Upper lobe of left lung (tissue), 6 donors: ENCODE measurements at regions not wholly inside any gene's neighbourhood (a gene's known extent, or its start where the extent isn't known, plus 50 kb on each side); places are given as distances from the start of the nearest gene placed in this dataset.
A peak's percentile ranks its signal among the peaks of the same experiment; 100 is the strongest.

ENCODE experiments used
- ATAC-seq, 2 donors: fragments of 200-7000 bp; cut with Tn5 transposase; one replicate each; pipeline ENCODE4 v1.9.1; 2022; ENCODE audit warnings: mild to moderate bottlenecking in 2 of 2, moderate library complexity in 2 of 2; ENCODE audit not compliant: low FRiP score in 2 of 2
- DNase-seq, 2 donors: peaks; one replicate each; pipeline ENCODE4 v3.0.0-alpha.2; 2019 to 2020
- H3K27ac ChIP-seq, 4 donors: fragments of 200-600 bp; sonication (generic); one replicate each; pipeline ENCODE4 v1.5.1; 2016 to 2019
- H3K27me3 ChIP-seq, 4 donors: fragments of 200-600 bp; sonication (generic); one replicate each; pipeline ENCODE4 v1.5.1; 2017 to 2019
- H3K36me3 ChIP-seq, 4 donors: fragments of 200-600 bp; sonication (generic); one replicate each; pipeline ENCODE4 v1.5.1; 2016 to 2019
- H3K4me1 ChIP-seq, 4 donors: fragments of 200-600 bp; sonication (generic); one replicate each; pipeline ENCODE4 v1.5.1; 2018 to 2019
- H3K4me3 ChIP-seq, 4 donors: fragments of 200-600 bp; sonication (generic); one replicate each; pipeline ENCODE4 v1.5.1; 2017 to 2019; ENCODE audit warnings: mild to moderate bottlenecking in 2 of 4, moderate library complexity in 1 of 4
- H3K9me3 ChIP-seq, 4 donors: fragments of 200-600 bp; sonication (generic); one replicate each; pipeline ENCODE4 v1.5.1; 2018 to 2019
- EP300 ChIP-seq, 4 donors: sonication (generic); formaldehyde crosslinking; IDR thresholded peaks; one replicate each; pipeline ENCODE4 v1.5.1; 2017; ENCODE audit warnings: antibody characterized with exemption in 4 of 4, control low read depth in 2 of 4
- POLR2A ChIP-seq, 4 donors: fragments of 450-650 bp; IDR thresholded peaks; one replicate each; pipeline ENCODE4 v1.5.1; 2016 to 2017; ENCODE audit warnings: antibody characterized with exemption in 4 of 4, mild to moderate bottlenecking in 2 of 4
- POLR2AphosphoS5 ChIP-seq, 2 donors: sonication (generic); formaldehyde crosslinking; IDR thresholded peaks; one replicate each; pipeline ENCODE4 v1.5.1; 2017; ENCODE audit warnings: antibody characterized with exemption in 2 of 2
- WGBS, 2 donors: methylation state at CpG; one replicate each; pipeline ENCODE4 v1.1.5; 2017 to 2018; 5-methylcytosine and 5-hydroxymethylcytosine counted together
- TF ChIP-seq, protein P1 (sequence below), 6 experiments: fragments of 450-650 bp in 4 of 6; fragments of 200-600 bp in 2 of 6; sonication (generic) in 2 of 6; IDR thresholded peaks; one replicate each; pipeline ENCODE4 v1.5.1; 2016 to 2019; ENCODE audit warnings: antibody characterized with exemption in 6 of 6
- donor health status: DM: no; HTN: no; CAD: no; lungs with moderate emphysema.
- donor health status: DM: no; HTN: yes; CAD: no; lungs with severe emphysema.

DNA sequence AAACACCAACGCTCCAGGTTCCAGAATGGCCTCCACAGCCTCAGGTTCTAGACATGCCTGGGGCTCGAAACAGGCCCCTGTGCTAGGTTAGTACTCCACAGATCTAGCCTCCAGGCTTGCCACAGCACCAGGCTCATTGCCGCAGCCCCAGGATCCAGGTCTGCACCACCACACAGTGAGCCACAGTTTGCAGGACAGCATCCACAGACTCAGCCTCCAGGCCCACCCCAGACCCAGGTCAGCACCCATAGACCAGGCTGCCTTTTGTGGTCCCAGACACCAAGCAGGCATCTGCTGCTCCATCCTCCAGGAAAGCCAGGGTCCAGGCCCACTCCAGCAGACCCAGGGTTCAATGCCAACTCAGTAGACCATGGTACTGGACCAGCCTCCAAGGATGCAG is 132.3 kb upstream of the VSTM2A start:
- Histone ChIP-seq H3K36me3 (no peaks in the 10 kb centered on the region), H3K27ac (no peak overlapping the region), H3K4me3 (no peak overlapping the region), H3K4me1 (no peaks in the 10 kb centered on the region), H3K27me3 (no peaks in the 10 kb centered on the region), H3K9me3 (peaks cover 0 to 17% (median 2%) of the 10 kb centered on the region in 4 donors)
- TF ChIP-seq POLR2A (IDR thresholded peaks at IDR 0.05) = no peak
- no peak for TF ChIP-seq EP300 (IDR thresholded peaks at IDR 0.05)
- no peak for TF ChIP-seq POLR2AphosphoS5 (IDR thresholded peaks at IDR 0.05)
- TF ChIP-seq, protein P1, sequence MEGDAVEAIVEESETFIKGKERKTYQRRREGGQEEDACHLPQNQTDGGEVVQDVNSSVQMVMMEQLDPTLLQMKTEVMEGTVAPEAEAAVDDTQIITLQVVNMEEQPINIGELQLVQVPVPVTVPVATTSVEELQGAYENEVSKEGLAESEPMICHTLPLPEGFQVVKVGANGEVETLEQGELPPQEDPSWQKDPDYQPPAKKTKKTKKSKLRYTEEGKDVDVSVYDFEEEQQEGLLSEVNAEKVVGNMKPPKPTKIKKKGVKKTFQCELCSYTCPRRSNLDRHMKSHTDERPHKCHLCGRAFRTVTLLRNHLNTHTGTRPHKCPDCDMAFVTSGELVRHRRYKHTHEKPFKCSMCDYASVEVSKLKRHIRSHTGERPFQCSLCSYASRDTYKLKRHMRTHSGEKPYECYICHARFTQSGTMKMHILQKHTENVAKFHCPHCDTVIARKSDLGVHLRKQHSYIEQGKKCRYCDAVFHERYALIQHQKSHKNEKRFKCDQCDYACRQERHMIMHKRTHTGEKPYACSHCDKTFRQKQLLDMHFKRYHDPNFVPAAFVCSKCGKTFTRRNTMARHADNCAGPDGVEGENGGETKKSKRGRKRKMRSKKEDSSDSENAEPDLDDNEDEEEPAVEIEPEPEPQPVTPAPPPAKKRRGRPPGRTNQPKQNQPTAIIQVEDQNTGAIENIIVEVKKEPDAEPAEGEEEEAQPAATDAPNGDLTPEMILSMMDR (IDR thresholded peaks at IDR 0.05) = no peak
- ATAC-seq (peak in 1 of 2 donors; percentile 19), DNase-seq (peak in 1 of 2 donors; percentile 4)
- 50 to 73% methylated on average over 2 to 3 of the region's 3 CpGs for WGBS, 2 donors

DNA sequence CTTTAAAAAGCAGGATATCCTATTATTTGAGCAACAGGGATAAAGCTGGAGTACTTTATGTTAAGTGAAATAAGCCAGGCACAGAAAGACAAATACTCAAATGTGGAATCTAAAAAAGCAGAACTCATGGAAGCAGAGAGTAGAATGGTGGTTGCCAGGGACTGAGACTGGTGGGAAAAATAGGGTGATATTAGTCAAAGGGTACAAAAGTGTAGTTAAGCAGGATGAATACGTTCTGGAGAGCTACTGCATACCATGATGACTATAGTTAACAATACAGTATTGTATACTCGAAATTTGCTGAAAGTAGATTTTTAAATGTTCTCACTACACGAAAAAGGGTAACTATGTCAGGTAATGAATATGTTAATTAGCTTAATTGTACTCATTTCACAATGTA is 125.5 kb upstream of the VSTM2A start:
- WGBS, 2 donors = 51 to 58% methylated on average over 3 of the region's 3 CpGs
- TF ChIP-seq POLR2AphosphoS5 (IDR thresholded peaks at IDR 0.05) (no peak), POLR2A (IDR thresholded peaks at IDR 0.05) (no peak), EP300 (IDR thresholded peaks at IDR 0.05) (no peak)
- TF ChIP-seq, protein P1 (IDR thresholded peaks at IDR 0.05) = no peak
- no peaks in the 10 kb centered on the region for H3K36me3 ChIP-seq
- no peaks in the 10 kb centered on the region for H3K27me3 ChIP-seq
- no peak overlapping the region for H3K27ac ChIP-seq
- no peak overlapping the region for H3K4me3 ChIP-seq
- H3K9me3 ChIP-seq = peaks cover 0 to 8% (median 0%) of the 10 kb centered on the region in 4 donors
- DNase-seq = no peak
- H3K4me1 ChIP-seq = no peaks in the 10 kb centered on the region
- no peak for ATAC-seq

GRCh38 chr7:54419209-54419608 is 123.0 kb upstream of the VSTM2A start:
- no peaks in the 10 kb centered on the region for H3K4me1 ChIP-seq
- TF ChIP-seq, protein P1 (IDR thresholded peaks at IDR 0.05) = no peak
- no peak for TF ChIP-seq EP300 (IDR thresholded peaks at IDR 0.05)
- no peak for TF ChIP-seq POLR2A (IDR thresholded peaks at IDR 0.05)
- no peak for TF ChIP-seq POLR2AphosphoS5 (IDR thresholded peaks at IDR 0.05)
- H3K27me3 ChIP-seq = no peaks in the 10 kb centered on the region
- peak in 1 of 2 donors; percentile 33 for DNase-seq
- no peak overlapping the region for H3K27ac ChIP-seq
- peaks cover 0 to 8% (median 0%) of the 10 kb centered on the region in 4 donors for H3K9me3 ChIP-seq
- H3K36me3 ChIP-seq = no peaks in the 10 kb centered on the region
- 83 to 92% methylated on average over 12 to 15 of the region's 15 CpGs for WGBS, 2 donors
- ATAC-seq = no peak
- H3K4me3 ChIP-seq = no peak overlapping the region

GRCh38 chr7:54426406-54426805 is 115.8 kb upstream of the VSTM2A start:
- Histone ChIP-seq H3K27me3 (no peaks in the 10 kb centered on the region), H3K4me1 (no peaks in the 10 kb centered on the region), H3K27ac (no peak overlapping the region), H3K36me3 (no peaks in the 10 kb centered on the region), H3K4me3 (no peak overlapping the region), H3K9me3 (no peaks in the 10 kb centered on the region)
- ATAC-seq = no peak
- 59 to 81% methylated on average over 2 of the region's 2 CpGs for WGBS, 2 donors
- no peak for DNase-seq
- TF ChIP-seq, protein P1 (IDR thresholded peaks at IDR 0.05) = no peak

DNA sequence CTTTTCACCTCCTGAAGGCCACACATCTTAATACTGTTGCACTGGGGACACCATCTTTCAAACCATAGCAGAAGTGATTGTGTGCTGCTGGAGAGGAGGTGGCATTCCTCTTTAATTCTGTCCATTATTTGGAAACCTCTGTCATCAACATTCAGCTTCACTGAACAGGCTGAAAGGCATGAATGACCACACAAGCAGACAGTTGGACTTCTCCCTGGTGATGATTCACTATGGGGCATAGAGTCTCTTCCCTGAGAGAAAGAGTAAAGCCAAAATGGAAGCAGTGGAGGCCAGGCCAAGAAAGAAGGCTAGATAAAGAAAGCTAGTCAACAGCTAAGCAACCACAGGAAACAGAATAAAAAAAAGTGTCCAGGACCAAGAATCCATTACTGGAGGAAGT is 113.1 kb upstream of the VSTM2A start:
- ATAC-seq (no peak), DNase-seq (no peak)
- H3K36me3 ChIP-seq = no peaks in the 10 kb centered on the region
- no peak overlapping the region for H3K4me3 ChIP-seq
- H3K27me3 ChIP-seq = no peaks in the 10 kb centered on the region
- no peaks in the 10 kb centered on the region for H3K9me3 ChIP-seq
- no peaks in the 10 kb centered on the region for H3K4me1 ChIP-seq
- H3K27ac ChIP-seq = no peak overlapping the region
- TF ChIP-seq, protein P1 (IDR thresholded peaks at IDR 0.05) = no peak
- TF ChIP-seq EP300 (IDR thresholded peaks at IDR 0.05) = no peak
- TF ChIP-seq POLR2AphosphoS5 (IDR thresholded peaks at IDR 0.05) = no peak
- TF ChIP-seq POLR2A (IDR thresholded peaks at IDR 0.05) = no peak
